ENCODE measurements at regions not wholly inside any gene's neighbourhood (a gene's known extent, or its start where the extent isn't known, plus 50 kb on each side); places are given as distances from the start of the nearest gene placed in this dataset.
A peak's percentile ranks its signal among the peaks of the same experiment; 100 is the strongest.

DNA sequence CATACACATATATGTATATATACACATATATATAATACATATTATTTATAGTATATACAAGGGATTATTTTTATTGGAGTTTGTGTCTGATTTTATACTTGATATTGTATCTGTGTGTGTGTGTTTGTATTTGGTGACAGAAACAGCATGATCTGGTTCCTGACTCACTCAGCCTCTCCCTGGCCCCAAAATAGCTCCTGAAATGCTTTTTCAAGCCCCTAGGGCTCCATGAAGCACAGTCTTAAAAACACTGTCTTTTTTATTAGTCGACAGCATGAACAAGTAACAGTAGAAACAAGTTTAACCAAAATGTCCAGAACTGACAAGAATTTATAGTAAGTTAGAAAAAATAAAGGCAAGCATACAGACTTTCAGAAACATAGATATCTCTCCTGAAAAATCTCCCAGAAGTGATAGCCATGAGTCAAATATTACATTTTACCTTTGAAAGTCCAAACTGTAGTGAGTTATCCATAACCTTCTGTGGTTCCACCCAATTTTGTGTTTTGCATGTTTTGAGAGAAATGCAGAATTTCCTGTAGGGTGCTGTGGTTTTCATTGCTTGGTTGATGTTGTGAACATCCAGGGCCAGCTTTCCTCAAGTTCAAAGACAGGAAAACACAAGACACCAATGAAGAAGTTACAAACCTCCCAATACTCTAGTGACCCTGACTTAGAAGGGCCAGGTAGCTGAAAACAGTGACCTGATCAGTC lies 98.5 kb upstream of the CCDC80 start:
- WGBS: 87% methylated on average over 1 of the region's 1 CpG

DNA sequence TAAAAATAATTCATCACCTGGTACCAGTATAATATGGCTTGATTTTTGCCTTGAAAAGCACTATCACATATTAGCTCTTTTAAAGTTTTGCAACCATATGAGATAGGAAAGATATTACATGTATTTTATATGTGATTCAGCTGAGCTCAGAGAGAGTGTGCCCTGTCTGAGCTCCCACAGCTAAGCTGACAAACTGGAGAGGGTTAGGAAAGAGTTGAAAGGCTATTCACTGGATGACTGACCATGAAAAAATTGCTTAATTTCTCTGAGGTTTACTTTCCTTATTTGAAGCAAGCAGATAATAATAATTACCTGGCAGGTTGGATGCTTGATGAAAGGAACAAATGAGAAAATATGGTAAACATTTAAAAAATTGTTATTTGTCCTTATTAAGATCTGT lies 97.4 kb upstream of the CCDC80 start:
- no peak for DNase-seq (ENCODE audit: low read depth in 6 of 9, low spot score in 9 of 9)
- no peaks in the 10 kb centered on the region for H3K9me3 ChIP-seq (ENCODE audit: control insufficient read depth in 2 of 2, insufficient read depth in 1 of 2, low read length in 1 of 2)
- no peaks in the 10 kb centered on the region for H3K36me3 ChIP-seq (ENCODE audit: control insufficient read depth in 2 of 2, insufficient read depth in 2 of 2, low read length in 1 of 2)
- no peak overlapping the region for H3K4me3 ChIP-seq (ENCODE audit: low read length in 2 of 2)
- H3K27ac ChIP-seq (ENCODE audit: low read depth in 1 of 2, low read length in 1 of 2): no peak overlapping the region
- no peaks in the 10 kb centered on the region for H3K27me3 ChIP-seq (ENCODE audit: control insufficient read depth in 2 of 2, insufficient read depth in 1 of 2, low read length in 1 of 2)
- H3K4me1 ChIP-seq (ENCODE audit: control insufficient read depth in 2 of 2, insufficient read depth in 2 of 2, low read length in 2 of 2): peaks cover 22 to 31% of the 10 kb centered on the region in 2 donors

More for the DNA sequence above, 98.5 kb upstream of the CCDC80 start:
- Histone ChIP-seq H3K27ac (ENCODE audit: low read depth in 1 of 2, low read length in 1 of 2) (no peak overlapping the region), H3K27me3 (ENCODE audit: control insufficient read depth in 2 of 2, insufficient read depth in 1 of 2, low read length in 1 of 2) (no peaks in the 10 kb centered on the region), H3K9me3 (ENCODE audit: control insufficient read depth in 2 of 2, insufficient read depth in 1 of 2, low read length in 1 of 2) (no peaks in the 10 kb centered on the region), H3K4me3 (ENCODE audit: low read length in 2 of 2) (no peak overlapping the region), H3K36me3 (ENCODE audit: control insufficient read depth in 2 of 2, insufficient read depth in 2 of 2, low read length in 1 of 2) (no peaks in the 10 kb centered on the region), H3K4me1 (ENCODE audit: control insufficient read depth in 2 of 2, insufficient read depth in 2 of 2, low read length in 2 of 2) (peaks cover 25 to 35% of the 10 kb centered on the region in 2 donors)
- DNase-seq (ENCODE audit: low read depth in 6 of 9, low spot score in 9 of 9): peak in 2 of 9 donors; percentile 7 to 54

DNA sequence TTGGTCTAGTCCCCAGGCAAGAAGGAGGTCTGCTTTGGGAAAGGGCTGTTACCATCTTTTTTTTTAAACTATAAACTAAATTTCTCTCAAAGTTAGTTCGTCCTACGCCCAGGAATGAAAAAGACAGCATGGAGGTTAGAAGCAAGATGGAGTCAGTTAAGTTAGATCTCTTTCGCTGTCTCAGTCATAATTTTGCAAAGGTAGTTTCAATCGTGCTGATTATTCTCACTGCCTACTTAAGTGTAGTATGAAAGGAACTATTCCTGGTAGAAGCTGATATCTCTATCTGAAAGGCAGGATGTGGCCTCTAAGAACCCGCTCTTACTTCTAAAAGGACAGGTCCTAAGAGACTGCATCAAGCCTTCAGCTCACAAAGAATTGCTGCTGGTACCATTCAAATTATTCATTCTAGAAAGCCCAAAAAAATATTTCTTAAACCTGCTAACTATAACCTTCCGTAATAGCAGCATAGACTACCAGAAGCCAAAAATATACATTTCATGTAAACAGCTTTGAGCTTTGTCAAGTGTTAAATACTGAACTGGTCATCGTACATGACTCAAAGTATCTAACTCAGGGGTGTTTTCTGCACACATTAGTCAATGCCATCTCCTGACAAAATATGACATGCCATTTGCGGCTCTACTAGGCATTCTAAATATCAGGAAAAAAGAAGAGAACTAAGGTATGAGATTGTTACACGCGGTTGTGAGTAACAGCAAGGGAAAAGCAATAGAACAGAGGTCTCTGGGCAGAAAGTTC lies 96.0 kb upstream of the CCDC80 start:
- 81% methylated on average over 10 of the region's 10 CpGs for WGBS
- Histone ChIP-seq H3K27ac (ENCODE audit: low read depth in 1 of 2, low read length in 1 of 2) (peak overlapping the region in 1 of 2 donors; percentile 39), H3K27me3 (ENCODE audit: control insufficient read depth in 2 of 2, insufficient read depth in 1 of 2, low read length in 1 of 2) (no peaks in the 10 kb centered on the region), H3K4me3 (ENCODE audit: low read length in 2 of 2) (no peak overlapping the region), H3K4me1 (ENCODE audit: control insufficient read depth in 2 of 2, insufficient read depth in 2 of 2, low read length in 2 of 2) (peaks cover 22 to 31% of the 10 kb centered on the region in 2 donors), H3K36me3 (ENCODE audit: control insufficient read depth in 2 of 2, insufficient read depth in 2 of 2, low read length in 1 of 2) (no peaks in the 10 kb centered on the region), H3K9me3 (ENCODE audit: control insufficient read depth in 2 of 2, insufficient read depth in 1 of 2, low read length in 1 of 2) (no peaks in the 10 kb centered on the region)
- peak in 2 of 9 donors; percentile 26 to 61 for DNase-seq (ENCODE audit: low read depth in 6 of 9, low spot score in 9 of 9)

DNA sequence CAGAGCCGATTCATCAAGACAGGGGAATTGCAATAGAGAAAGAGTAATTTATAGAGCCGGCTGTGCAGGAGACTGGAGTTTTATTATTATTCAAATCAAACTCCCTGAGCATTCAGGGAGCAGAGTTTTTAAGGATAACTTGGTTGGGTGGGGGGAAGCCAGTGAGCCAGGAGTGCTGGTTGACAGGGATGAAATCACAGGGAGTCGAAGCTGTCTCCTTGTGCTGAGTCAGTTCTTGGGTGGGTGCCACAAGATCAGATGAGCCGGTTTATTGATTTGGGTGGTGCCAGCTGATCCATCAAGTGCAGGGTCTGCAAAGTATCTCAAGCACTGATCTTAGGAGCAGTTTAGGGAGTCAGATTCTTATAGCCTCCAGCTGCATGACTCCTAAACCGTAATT lies 95.4 kb upstream of the CCDC80 start:
- WGBS: 97% methylated on average over 5 of the region's 5 CpGs
- Histone ChIP-seq H3K4me1 (ENCODE audit: control insufficient read depth in 2 of 2, insufficient read depth in 2 of 2, low read length in 2 of 2) (peaks cover 22 to 31% of the 10 kb centered on the region in 2 donors), H3K4me3 (ENCODE audit: low read length in 2 of 2) (no peak overlapping the region), H3K9me3 (ENCODE audit: control insufficient read depth in 2 of 2, insufficient read depth in 1 of 2, low read length in 1 of 2) (no peaks in the 10 kb centered on the region), H3K27me3 (ENCODE audit: control insufficient read depth in 2 of 2, insufficient read depth in 1 of 2, low read length in 1 of 2) (no peaks in the 10 kb centered on the region), H3K27ac (ENCODE audit: low read depth in 1 of 2, low read length in 1 of 2) (peak overlapping the region in 1 of 2 donors; percentile 39), H3K36me3 (ENCODE audit: control insufficient read depth in 2 of 2, insufficient read depth in 2 of 2, low read length in 1 of 2) (no peaks in the 10 kb centered on the region)
- no peak for DNase-seq (ENCODE audit: low read depth in 6 of 9, low spot score in 9 of 9)

DNA sequence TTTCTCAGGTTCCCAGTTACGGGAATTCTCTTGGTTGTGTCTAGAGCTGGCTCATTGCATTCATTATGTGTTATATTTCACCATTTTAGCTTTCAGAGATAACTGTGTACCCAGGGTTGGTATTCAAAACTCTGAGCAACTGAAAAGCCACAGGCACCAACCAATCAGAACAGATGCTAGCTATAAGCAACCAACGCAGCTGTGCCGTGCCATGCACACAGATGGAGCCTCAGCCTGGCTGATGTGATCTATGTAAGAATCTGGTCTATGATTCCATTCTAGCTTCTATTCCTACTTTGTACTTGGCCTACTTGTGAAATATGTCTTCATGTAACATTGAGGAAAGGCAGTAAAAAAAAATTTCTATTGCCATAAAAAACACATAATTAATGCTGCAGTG lies 95.0 kb upstream of the CCDC80 start:
- Histone ChIP-seq H3K27me3 (ENCODE audit: control insufficient read depth in 2 of 2, insufficient read depth in 1 of 2, low read length in 1 of 2) (no peaks in the 10 kb centered on the region), H3K27ac (ENCODE audit: low read depth in 1 of 2, low read length in 1 of 2) (peak overlapping the region in 1 of 2 donors; percentile 39), H3K4me3 (ENCODE audit: low read length in 2 of 2) (no peak overlapping the region), H3K36me3 (ENCODE audit: control insufficient read depth in 2 of 2, insufficient read depth in 2 of 2, low read length in 1 of 2) (no peaks in the 10 kb centered on the region), H3K4me1 (ENCODE audit: control insufficient read depth in 2 of 2, insufficient read depth in 2 of 2, low read length in 2 of 2) (peaks cover 22 to 31% of the 10 kb centered on the region in 2 donors), H3K9me3 (ENCODE audit: control insufficient read depth in 2 of 2, insufficient read depth in 1 of 2, low read length in 1 of 2) (no peaks in the 10 kb centered on the region)
- peak in 4 of 9 donors; percentile 36 to 81 (median 56) for DNase-seq (ENCODE audit: low read depth in 6 of 9, low spot score in 9 of 9)
- 52% methylated on average over 3 of the region's 3 CpGs for WGBS

DNA sequence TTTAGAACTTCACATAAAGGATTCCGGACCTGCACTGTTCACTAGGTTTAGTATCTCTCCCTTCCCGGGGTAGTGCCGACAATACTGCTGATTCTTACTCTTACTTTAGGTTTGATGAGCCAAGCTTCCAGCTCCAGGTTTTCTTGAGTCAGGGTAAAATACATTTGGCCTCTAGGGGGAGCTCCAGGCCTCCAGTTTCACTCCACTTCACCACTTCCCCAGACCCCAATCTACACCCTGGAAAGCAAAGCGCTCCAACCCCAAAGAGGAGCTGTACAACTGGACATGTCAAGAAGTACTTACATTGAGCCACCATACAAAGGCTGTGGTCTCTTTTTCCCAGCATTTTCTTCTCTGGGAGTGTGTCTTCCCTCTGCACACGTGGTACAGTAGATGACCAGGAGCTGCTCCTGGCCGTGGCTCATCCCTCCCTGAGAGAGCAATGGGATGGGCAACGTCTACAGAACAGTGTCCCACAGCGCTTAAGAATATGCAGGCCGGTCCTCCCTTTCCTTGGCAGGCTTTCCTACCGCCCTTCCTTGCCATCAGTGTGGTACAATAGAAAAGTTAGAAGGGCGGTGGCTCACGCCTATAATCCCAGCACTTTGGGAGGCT lies 93.9 kb upstream of the CCDC80 start:
- peak; percentile 44 to 88 (median 75) for DNase-seq (ENCODE audit: low read depth in 6 of 9, low spot score in 9 of 9)
- Histone ChIP-seq H3K36me3 (ENCODE audit: control insufficient read depth in 2 of 2, insufficient read depth in 2 of 2, low read length in 1 of 2) (no peaks in the 10 kb centered on the region), H3K4me1 (ENCODE audit: control insufficient read depth in 2 of 2, insufficient read depth in 2 of 2, low read length in 2 of 2) (peaks cover 21 to 29% of the 10 kb centered on the region in 2 donors), H3K4me3 (ENCODE audit: low read length in 2 of 2) (no peak overlapping the region), H3K27ac (ENCODE audit: low read depth in 1 of 2, low read length in 1 of 2) (no peak overlapping the region), H3K27me3 (ENCODE audit: control insufficient read depth in 2 of 2, insufficient read depth in 1 of 2, low read length in 1 of 2) (no peaks in the 10 kb centered on the region), H3K9me3 (ENCODE audit: control insufficient read depth in 2 of 2, insufficient read depth in 1 of 2, low read length in 1 of 2) (no peaks in the 10 kb centered on the region)
- WGBS: 76% methylated on average over 12 of the region's 12 CpGs

DNA sequence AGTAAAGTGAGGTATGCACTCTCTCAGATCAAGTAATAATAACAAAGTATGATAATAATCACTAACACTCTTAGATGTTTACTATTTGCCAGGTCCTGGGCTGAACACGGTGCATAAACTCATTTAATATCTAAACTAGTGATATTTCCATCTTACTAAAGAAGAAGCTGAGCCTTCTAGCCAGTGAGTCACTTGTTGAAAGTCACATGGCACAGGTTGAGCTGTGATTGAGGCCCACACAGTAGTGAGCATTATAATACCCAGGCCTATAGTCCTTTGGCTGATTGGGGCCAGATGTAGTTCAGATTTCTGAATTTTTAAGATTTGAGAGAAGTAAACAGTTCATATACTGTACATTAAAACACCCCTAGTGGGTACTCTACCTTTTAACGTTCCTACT lies 93.2 kb upstream of the CCDC80 start:
- Histone ChIP-seq H3K4me1 (ENCODE audit: control insufficient read depth in 2 of 2, insufficient read depth in 2 of 2, low read length in 2 of 2) (peaks cover 19 to 24% of the 10 kb centered on the region in 2 donors), H3K27me3 (ENCODE audit: control insufficient read depth in 2 of 2, insufficient read depth in 1 of 2, low read length in 1 of 2) (no peaks in the 10 kb centered on the region), H3K9me3 (ENCODE audit: control insufficient read depth in 2 of 2, insufficient read depth in 1 of 2, low read length in 1 of 2) (no peaks in the 10 kb centered on the region), H3K4me3 (ENCODE audit: low read length in 2 of 2) (no peak overlapping the region), H3K27ac (ENCODE audit: low read depth in 1 of 2, low read length in 1 of 2) (no peak overlapping the region), H3K36me3 (ENCODE audit: control insufficient read depth in 2 of 2, insufficient read depth in 2 of 2, low read length in 1 of 2) (no peaks in the 10 kb centered on the region)
- no peak for DNase-seq (ENCODE audit: low read depth in 6 of 9, low spot score in 9 of 9)
- WGBS: 94% methylated on average over 2 of the region's 2 CpGs

DNA sequence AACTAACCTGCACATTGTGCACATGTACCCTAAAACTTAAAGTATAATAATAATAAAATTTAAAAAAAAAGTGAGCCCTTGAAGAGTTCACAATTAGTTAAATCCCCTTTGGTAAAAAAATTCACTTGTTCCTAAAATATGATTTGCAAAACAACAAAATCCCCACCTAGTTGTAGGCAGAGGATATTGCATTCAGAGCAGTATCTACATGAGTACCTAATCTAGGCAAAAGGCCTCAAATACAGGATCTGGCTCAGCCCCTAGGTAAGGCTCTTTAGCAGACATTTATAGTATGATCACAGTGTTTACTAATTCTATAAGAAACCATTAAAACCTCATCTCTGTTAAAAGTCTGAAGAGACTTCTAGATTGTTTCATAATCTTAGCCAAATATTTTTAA lies 89.3 kb upstream of the CCDC80 start:
- no peak for DNase-seq (ENCODE audit: low read depth in 6 of 9, low spot score in 9 of 9)
- Histone ChIP-seq H3K9me3 (ENCODE audit: control insufficient read depth in 2 of 2, insufficient read depth in 1 of 2, low read length in 1 of 2) (no peaks in the 10 kb centered on the region), H3K27ac (ENCODE audit: low read depth in 1 of 2, low read length in 1 of 2) (no peak overlapping the region), H3K36me3 (ENCODE audit: control insufficient read depth in 2 of 2, insufficient read depth in 2 of 2, low read length in 1 of 2) (no peaks in the 10 kb centered on the region), H3K4me3 (ENCODE audit: low read length in 2 of 2) (no peak overlapping the region), H3K27me3 (ENCODE audit: control insufficient read depth in 2 of 2, insufficient read depth in 1 of 2, low read length in 1 of 2) (no peaks in the 10 kb centered on the region), H3K4me1 (ENCODE audit: control insufficient read depth in 2 of 2, insufficient read depth in 2 of 2, low read length in 2 of 2) (peaks cover 5% of the 10 kb centered on the region in 2 donors)

DNA sequence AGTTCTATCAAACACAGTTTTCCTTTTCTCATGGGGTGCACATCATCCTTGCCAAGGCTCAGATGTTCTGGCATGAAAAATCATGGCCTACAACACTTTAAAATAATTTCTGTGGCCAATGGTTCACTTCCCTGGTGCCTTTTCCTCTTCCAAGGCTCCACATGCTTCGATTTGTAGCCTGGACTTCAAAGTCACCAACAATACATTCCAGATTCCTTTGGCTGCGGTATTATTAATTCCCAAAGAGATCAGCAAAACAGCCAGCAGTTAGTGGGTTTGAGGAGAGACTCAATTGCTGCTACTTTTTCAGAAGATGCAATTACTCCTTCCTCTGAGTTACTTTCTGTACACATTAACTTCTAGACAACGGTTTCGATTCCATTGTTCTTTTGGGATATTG lies 80.3 kb upstream of the CCDC80 start:
- Histone ChIP-seq H3K9me3 (ENCODE audit: control insufficient read depth in 2 of 2, insufficient read depth in 1 of 2, low read length in 1 of 2) (peaks cover 0 to 6% of the 10 kb centered on the region in 2 donors), H3K36me3 (ENCODE audit: control insufficient read depth in 2 of 2, insufficient read depth in 2 of 2, low read length in 1 of 2) (no peaks in the 10 kb centered on the region), H3K27ac (ENCODE audit: low read depth in 1 of 2, low read length in 1 of 2) (no peak overlapping the region), H3K4me1 (ENCODE audit: control insufficient read depth in 2 of 2, insufficient read depth in 2 of 2, low read length in 2 of 2) (no peaks in the 10 kb centered on the region), H3K27me3 (ENCODE audit: control insufficient read depth in 2 of 2, insufficient read depth in 1 of 2, low read length in 1 of 2) (no peaks in the 10 kb centered on the region), H3K4me3 (ENCODE audit: low read length in 2 of 2) (no peak overlapping the region)
- WGBS: 95% methylated on average over 4 of the region's 4 CpGs
- no peak for DNase-seq (ENCODE audit: low read depth in 6 of 9, low spot score in 9 of 9)

Data from thymus (tissue), 11 donors.